ENCODE measurements at regions not wholly inside any gene's neighbourhood (a gene's known extent, or its start where the extent isn't known, plus 50 kb on each side); places are given as distances from the start of the nearest gene placed in this dataset.
"Not testable (repeated sequence)": the region's sequence is repeated elsewhere in the genome, so short reads cannot be mapped to it uniquely, and the experiment has no call there.

GRCh38 chr3:76527773-76528172 is 512.1 kb upstream of the ROBO2 start:
- DNase-seq (ENCODE audit: low read depth): no peak

GRCh38 chr3:76532158-76532822 is 507.6 kb upstream of the ROBO2 start:
- DNase-seq (ENCODE audit: low read depth): no peak

- not testable (repeated sequence) for DNase-seq (ENCODE audit: low read depth)
These were observed 506.2 kb upstream of the ROBO2 start for GRCh38 chr3:76533710-76534109.

DNA sequence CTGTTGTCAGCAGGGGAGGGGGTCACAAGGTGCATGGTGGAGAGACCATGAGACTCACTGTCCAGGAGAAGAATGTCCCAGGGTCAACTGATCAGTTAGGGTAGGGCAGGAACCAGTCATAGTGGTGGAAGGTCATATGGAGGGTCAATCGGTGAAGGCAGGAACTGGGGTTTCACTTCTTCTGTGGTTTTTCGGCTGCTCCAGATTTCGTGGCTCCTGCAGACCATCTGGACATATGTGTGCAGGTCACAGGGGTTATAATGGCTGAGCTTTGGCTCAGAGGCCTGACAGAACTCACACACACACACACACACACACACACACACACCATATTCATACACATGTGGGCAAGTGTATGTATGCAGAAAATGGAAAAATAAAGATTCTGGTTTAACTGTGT is 502.0 kb upstream of the ROBO2 start:
- DNase-seq (ENCODE audit: low read depth): not testable (repeated sequence)

DNA sequence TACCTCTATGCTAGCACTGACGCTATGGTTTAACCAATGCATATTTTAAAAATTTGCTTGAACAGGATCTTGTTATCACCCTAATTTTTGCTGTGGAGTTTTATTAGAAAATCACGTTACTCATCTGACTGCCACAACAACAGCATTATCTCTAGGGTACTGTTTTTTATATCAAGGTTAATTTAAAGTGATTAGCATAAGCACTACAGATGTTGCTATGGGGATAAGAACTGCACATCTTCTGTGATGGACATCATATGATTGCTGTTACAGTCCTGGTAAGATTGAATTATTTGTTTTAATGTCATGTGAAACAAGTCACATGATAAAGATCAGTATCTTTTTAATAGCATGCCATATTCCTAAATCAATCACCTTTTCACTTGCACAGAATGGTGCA is 492.2 kb upstream of the ROBO2 start:
- DNase-seq (ENCODE audit: low read depth): no peak

DNA sequence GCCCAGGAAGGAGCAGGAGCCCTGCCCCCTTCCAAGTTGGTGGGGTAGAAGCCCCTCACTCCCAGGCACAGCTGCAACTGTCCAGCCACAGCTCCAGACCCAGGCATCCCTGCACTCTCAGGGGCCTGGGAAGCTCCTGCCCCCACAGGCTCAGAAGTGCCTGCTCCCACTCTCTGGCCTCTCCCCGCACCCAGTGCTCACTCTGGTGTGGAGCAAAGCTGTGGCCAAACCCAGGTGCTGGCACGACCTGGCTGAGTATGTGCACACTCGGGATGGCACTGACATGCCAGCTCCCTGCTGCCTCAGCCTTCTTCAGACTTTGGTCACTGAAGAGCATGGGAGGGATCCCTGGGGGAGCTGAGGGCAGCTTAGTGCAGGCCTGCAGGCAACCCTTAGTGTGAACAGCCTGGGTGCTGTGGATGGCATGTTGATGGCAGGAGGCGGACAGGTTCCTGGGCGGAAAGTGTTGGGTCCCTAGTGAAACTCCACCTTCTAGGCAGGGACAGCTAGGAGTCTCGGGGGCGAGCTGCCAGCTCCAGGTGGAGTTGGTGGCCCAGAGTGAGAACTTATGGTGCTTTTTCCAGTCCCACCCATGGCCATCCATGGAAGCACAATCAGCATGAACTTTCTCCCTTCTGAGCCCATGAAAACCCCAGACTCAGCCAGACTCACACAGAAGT is 489.2 kb upstream of the ROBO2 start:
- DNase-seq (ENCODE audit: low read depth): no peak

- no peak for DNase-seq (ENCODE audit: low read depth)
These were observed 488.2 kb upstream of the ROBO2 start for GRCh38 chr3:76551739-76552138.

DNA sequence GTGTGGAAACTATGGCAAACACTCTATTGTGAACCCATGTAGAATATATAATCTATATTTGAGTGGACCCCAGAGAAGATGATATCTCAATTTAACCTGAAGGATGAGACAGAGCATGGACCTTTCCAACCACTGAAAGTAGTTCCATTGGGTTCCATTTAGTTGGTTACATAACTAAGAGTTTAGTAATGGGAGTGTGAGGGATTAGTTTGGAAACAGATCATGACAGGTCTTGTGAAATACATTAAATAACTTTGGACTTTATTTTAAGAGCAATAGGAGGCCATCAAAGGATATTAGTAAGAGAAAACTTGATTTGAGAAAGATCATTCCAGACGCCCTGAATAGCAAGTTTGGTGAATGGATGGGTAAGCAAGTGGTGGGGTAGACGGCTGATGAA is 487.2 kb upstream of the ROBO2 start:
- DNase-seq (ENCODE audit: low read depth): no peak

GRCh38 chr3:76554707-76555106 is 485.2 kb upstream of the ROBO2 start:
- DNase-seq (ENCODE audit: low read depth): peak; percentile 3

DNA sequence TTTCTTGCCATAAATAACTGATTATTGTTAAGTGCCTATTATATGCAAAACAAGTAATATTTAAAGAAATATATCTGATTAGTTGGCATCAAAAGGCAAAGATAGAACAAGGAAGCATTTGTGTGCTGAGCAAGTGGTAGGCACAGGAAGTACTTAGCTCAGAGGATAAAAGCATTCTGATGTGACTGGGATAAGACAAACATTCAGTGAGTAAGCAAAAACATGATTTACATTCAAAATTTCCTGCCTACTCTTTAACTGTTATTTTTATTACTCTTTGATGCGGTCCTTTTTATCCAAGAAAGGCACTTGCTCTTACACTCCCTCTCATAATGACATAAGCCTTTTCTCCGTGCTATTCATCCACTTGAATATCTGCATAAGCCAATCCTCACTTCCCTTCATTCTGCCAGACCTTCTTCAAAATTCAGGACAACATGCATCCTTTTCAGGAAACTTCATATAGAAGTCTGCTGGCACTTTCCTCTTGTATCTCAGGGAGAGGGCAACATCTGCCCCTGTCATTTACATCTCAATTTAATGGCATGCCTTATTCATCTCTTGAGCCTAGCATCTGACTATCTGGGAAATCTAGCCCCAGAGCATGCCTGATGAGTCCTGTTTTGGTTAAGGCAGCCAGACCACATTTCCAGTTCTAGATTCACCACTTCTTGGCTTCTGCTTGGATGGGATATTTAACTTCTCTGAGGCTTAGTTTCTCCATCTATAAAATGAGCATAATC is 478.2 kb upstream of the ROBO2 start:
- DNase-seq (ENCODE audit: low read depth): no peak

DNA sequence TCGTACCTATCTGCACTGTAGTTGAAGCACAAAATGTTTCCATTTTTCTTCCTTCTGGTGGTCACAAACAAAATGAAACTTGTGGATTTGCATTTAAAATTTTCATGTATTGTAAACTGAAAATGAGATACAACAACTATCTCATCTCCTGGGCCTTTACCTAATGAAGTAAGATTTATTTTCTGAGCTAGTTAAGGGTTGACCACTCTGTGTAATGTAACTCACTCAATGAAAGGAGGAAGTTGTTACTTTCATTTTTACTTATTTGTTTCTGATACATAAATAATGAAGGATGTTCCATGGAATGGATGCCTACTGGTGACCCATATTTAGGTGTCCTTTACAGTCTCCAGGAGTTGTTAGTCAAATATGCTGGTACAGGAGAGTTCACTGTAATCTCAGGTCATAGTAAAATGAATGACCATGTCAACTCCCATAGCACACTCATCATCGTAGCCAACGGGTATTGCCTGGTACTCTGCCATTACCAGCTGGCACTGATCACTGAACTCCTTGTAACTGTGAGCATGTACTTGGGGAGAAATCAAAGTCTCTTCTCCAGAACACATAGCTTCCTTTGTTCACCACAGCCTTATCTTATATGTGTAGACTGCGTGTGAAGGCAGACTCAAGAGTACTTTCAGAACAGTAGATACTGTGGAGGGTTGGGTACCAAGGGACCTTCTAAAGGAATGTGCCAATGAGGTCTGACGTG is 474.2 kb upstream of the ROBO2 start:
- DNase-seq (ENCODE audit: low read depth): no peak

- DNase-seq (ENCODE audit: low read depth): no peak
These were observed 473.7 kb upstream of the ROBO2 start for GRCh38 chr3:76566211-76566534.

DNA sequence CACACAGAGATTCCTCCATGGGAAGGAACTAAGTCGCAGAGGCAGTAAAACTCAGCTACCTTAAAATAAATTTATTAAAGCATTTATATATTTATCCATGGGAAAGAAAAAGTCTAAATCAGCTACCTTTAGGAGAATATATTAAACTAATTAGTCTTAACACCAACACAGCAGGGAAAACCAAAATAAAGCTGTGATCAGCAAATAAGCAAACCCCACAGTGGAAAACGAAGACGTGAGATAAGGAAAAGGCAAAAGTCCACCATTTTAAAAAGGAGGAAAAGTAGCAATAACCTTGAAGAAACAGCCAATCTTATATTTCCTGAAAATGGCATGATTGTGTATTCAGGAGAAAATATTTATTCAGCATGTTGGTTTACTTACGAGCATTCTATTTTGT is 473.0 kb upstream of the ROBO2 start:
- DNase-seq (ENCODE audit: low read depth): no peak

- DNase-seq (ENCODE audit: low read depth): no peak
These were observed 469.4 kb upstream of the ROBO2 start for GRCh38 chr3:76570436-76571057.

- DNase-seq (ENCODE audit: low read depth): no peak
These were observed 463.7 kb upstream of the ROBO2 start for GRCh38 chr3:76576201-76576600.

DNA sequence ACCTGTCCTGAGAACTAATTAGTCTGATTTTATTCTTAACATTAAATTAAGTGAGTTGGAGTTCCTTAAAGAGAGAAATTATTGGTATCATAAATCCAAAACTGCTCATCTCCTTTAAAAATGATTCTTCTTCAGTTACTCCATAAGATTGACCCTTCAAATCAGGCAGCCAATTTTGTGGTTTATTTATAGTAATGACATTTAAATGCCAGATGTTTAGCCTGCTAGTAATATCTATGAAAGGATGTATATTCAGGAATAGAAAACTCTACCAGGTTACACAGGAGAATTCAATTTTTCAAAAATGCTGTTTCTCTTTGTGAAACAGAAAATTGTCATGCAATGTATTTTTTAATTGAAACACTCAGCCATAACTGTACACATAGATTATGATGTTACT is 457.8 kb upstream of the ROBO2 start:
- DNase-seq (ENCODE audit: low read depth): no peak

DNA sequence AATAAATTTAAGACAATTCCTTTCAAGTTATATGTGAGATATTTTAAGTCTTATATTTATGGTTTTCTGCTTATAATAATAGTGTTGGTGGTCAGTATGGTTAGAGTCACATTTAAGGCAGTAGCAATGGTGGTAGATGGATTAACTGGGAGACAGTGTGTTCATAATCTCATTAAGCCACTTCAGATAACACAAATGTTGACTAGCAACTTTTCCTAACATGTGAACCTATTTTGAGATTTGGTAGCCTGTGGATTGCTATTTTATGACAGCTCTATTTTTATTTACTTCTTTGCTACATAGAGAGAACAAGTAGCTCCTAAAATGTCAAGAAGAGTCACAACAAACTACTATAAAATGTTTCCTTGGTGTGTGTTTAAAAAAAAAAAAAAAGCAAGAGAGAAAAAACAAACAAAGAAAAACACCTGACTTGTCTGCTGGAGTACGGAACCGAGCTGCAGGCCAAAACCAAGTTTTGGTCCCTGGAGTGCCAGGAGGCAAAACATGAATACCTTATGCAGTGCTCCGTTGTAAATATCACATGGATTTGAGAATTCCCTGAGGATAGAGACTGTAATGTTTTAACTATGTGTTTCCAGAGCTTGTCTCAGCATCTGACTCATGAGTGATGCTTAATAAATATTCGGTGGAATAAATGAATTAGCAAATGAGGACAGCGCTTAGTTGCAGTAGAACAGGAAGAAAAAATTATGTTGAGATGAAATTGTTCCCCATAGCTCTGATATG is 457.1 kb upstream of the ROBO2 start:
- DNase-seq (ENCODE audit: low read depth): no peak

GRCh38 chr3:76585794-76586392 is 454.0 kb upstream of the ROBO2 start:
- no peak for DNase-seq (ENCODE audit: low read depth)

DNA sequence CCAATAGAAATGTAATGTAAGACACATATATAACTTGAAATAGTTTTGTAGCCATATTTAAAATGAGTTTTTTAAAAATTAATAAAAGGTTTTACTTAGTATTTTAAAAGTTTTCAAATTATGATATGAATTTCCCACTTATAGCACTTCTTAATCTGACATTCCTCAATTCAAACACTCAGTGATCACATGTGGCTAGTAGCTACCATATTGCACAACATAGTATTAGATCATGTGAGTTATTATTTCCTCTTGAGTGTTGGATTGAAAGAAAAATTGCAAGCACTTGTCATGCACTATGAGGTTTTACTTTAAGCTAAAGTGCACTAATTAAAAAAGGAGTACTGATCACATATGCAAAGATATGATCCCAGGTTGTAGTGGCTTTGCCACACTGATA is 453.4 kb upstream of the ROBO2 start:
- no peak for DNase-seq (ENCODE audit: low read depth)

GRCh38 chr3:76610150-76610549 is 429.7 kb upstream of the ROBO2 start:
- DNase-seq (ENCODE audit: low read depth): no peak

GRCh38 chr3:76615719-76616118 is 424.2 kb upstream of the ROBO2 start:
- no peak for DNase-seq (ENCODE audit: low read depth)

All from EH (cell line).